Sigmoid colon (tissue), 6 donors: ENCODE measurements at regions not wholly inside any gene's neighbourhood (a gene's known extent, or its start where the extent isn't known, plus 50 kb on each side); places are given as distances from the start of the nearest gene placed in this dataset.
A peak's percentile ranks its signal among the peaks of the same experiment; 100 is the strongest.

Experiments used
- DNase-seq: peaks from one replicate; pipeline ENCODE4 v3.0.0-alpha.2; 2019
- H3K27ac ChIP-seq, 4 donors: fragments of 200-600 bp; sonication (generic); one replicate each; pipeline ENCODE4 v1.5.1; 2016 to 2019; ENCODE audit warnings: mild to moderate bottlenecking in 1 of 4
- H3K27me3 ChIP-seq, 3 donors: fragments of 200-600 bp; sonication (generic); one replicate each; pipeline ENCODE4 v1.5.1; 2019; ENCODE audit warnings: mild to moderate bottlenecking in 1 of 3
- H3K36me3 ChIP-seq, 4 donors: fragments of 200-600 bp; sonication (generic); one replicate each; pipeline ENCODE4 v1.5.1; 2016 to 2019
- H3K4me1 ChIP-seq, 4 donors: fragments of 200-600 bp; sonication (generic); one replicate each; pipeline ENCODE4 v1.5.1; 2017 to 2019
- H3K4me3 ChIP-seq, 4 donors: fragments of 200-600 bp; sonication (generic); one replicate each; pipeline ENCODE4 v1.5.1; 2017 to 2019; ENCODE audit warnings: mild to moderate bottlenecking in 2 of 4, moderate library complexity in 1 of 4
- H3K9me3 ChIP-seq, 4 donors: fragments of 200-600 bp in 3 of 4; sonication (generic) in 3 of 4; one replicate each; pipeline versions ENCODE4 v1.5.1 to v1.6.1; 2013 to 2019
- EP300 ChIP-seq, 4 donors: sonication (generic); formaldehyde crosslinking; IDR thresholded peaks; one replicate each; pipeline ENCODE4 v1.6.1; 2017; ENCODE audit warnings: antibody characterized with exemption in 4 of 4
- POLR2A ChIP-seq, 2 donors: fragments of 450-650 bp; IDR thresholded peaks; one replicate each; pipeline ENCODE4 v1.6.1; 2016; ENCODE audit warnings: antibody characterized with exemption in 2 of 2, mild to moderate bottlenecking in 2 of 2, moderate library complexity in 2 of 2
- POLR2AphosphoS5 ChIP-seq, 4 donors: sonication (generic); formaldehyde crosslinking; IDR thresholded peaks; one replicate each; pipeline ENCODE4 v1.6.1; 2017; ENCODE audit warnings: antibody characterized with exemption in 4 of 4
- WGBS, 2 donors: extraction: QIAGEN DNeasy Blood & Tissue Kit; methylation state at CpG; one replicate each; pipeline ENCODE4 v1.1.7; 2013; 5-methylcytosine and 5-hydroxymethylcytosine counted together
- intact Hi-C: fragments of 100-400 bp; cut with DNase I; formaldehyde crosslinking; loops from one replicate; pipeline ENCODE4 v1.15.1; 2023
- TF ChIP-seq, protein P1 (sequence below), 4 experiments: fragments of 450-650 bp in 3 of 4; fragments of 200-600 bp in 1 of 4; IDR thresholded peaks; one replicate each; pipeline ENCODE4 v1.5.1; 2016 to 2019; ENCODE audit warnings: antibody characterized with exemption in 4 of 4, mild to moderate bottlenecking in 3 of 4, moderate library complexity in 2 of 4
- donor health status: healthy with polysubstance abuse.
- donor health status: healthy.

DNA sequence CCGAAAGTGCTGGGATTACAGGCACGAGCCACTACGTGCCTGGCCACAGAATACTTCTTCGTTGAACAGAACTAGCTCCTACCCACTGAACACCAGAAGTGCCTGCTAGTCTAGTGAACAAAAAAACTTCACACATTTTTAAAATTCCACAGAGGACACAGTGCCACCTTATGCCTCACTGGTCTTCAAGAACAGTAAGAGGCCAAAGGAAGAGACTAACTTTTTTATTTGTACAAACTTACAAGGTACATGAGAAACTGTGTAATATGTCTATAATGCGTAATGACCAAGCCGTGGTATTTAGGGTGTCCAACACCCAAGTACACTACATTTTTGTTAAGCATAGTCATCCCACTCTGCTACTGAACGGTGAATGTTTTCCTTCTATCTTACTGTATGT lies 144.4 kb upstream of the PTER start:
- Histone ChIP-seq H3K9me3 (no peaks in the 10 kb centered on the region), H3K4me3 (no peak overlapping the region), H3K27ac (no peak overlapping the region), H3K36me3 (no peaks in the 10 kb centered on the region), H3K4me1 (no peaks in the 10 kb centered on the region), H3K27me3 (no peaks in the 10 kb centered on the region)
- WGBS, 2 donors = 83 to 91% methylated on average over 7 of the region's 7 CpGs
- intact Hi-C loops = no loop called here
- DNase-seq = no peak
- TF ChIP-seq, protein P1, sequence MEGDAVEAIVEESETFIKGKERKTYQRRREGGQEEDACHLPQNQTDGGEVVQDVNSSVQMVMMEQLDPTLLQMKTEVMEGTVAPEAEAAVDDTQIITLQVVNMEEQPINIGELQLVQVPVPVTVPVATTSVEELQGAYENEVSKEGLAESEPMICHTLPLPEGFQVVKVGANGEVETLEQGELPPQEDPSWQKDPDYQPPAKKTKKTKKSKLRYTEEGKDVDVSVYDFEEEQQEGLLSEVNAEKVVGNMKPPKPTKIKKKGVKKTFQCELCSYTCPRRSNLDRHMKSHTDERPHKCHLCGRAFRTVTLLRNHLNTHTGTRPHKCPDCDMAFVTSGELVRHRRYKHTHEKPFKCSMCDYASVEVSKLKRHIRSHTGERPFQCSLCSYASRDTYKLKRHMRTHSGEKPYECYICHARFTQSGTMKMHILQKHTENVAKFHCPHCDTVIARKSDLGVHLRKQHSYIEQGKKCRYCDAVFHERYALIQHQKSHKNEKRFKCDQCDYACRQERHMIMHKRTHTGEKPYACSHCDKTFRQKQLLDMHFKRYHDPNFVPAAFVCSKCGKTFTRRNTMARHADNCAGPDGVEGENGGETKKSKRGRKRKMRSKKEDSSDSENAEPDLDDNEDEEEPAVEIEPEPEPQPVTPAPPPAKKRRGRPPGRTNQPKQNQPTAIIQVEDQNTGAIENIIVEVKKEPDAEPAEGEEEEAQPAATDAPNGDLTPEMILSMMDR (IDR thresholded peaks at IDR 0.05) = no peak
- TF ChIP-seq POLR2A (IDR thresholded peaks at IDR 0.05) (no peak), POLR2AphosphoS5 (IDR thresholded peaks at IDR 0.05) (no peak), EP300 (IDR thresholded peaks at IDR 0.05) (no peak)

DNA sequence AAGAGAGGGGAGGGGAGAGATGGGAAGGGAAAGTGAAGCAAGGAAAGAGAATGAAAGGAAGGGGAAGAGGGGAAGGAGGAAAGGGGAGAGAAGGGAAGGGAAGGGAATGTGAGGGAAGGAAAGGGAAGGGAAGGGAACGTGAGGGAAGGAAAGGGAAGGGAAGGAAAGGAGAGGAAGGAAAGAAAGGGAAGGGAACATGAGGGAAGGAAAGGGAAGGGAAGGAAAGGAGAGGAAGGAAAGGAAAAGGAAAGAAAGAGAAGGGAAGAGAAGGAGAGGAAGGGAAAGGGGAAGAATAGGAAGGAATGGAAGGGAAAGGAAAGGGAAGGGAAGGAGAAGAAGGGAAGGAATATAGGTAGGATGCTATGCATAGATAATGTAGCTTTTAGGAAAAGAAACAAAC lies 139.7 kb upstream of the PTER start:
- Histone ChIP-seq H3K27me3 (no peaks in the 10 kb centered on the region), H3K4me1 (no peaks in the 10 kb centered on the region), H3K9me3 (no peaks in the 10 kb centered on the region), H3K27ac (no peak overlapping the region), H3K4me3 (no peak overlapping the region), H3K36me3 (no peaks in the 10 kb centered on the region)
- intact Hi-C loops = no loop called here
- TF ChIP-seq POLR2AphosphoS5 (IDR thresholded peaks at IDR 0.05) (no peak), EP300 (IDR thresholded peaks at IDR 0.05) (no peak), POLR2A (IDR thresholded peaks at IDR 0.05) (no peak)
- TF ChIP-seq, protein P1 (IDR thresholded peaks at IDR 0.05) = no peak
- DNase-seq = no peak
- 54 to 66% methylated on average over 1 of the region's 1 CpG for WGBS, 2 donors

DNA sequence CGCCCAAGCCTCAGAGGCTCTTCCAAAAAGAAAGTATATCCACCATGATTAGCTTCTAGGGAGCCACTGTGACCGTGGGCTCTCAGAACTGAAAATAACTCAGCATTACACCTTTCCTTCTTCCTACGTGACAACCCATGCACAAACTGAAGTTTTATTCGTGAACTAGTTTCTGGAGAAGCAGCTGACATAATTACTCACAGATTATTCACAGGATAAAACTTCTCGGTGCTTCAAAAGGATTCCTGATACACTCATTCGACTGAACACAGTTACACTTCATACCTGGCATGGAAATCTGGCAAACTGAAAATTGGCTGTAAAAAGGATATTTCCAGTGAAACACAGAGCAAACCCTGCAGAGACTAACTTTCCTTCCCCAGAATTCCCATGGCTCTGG lies 139.2 kb upstream of the PTER start:
- Histone ChIP-seq H3K4me3 (no peak overlapping the region), H3K27ac (no peak overlapping the region), H3K36me3 (no peaks in the 10 kb centered on the region), H3K4me1 (no peaks in the 10 kb centered on the region), H3K27me3 (no peaks in the 10 kb centered on the region), H3K9me3 (no peaks in the 10 kb centered on the region)
- intact Hi-C loops = no loop called here
- no peak for DNase-seq
- TF ChIP-seq POLR2A (IDR thresholded peaks at IDR 0.05) = no peak
- TF ChIP-seq, protein P1 (IDR thresholded peaks at IDR 0.05) = no peak
- TF ChIP-seq EP300 (IDR thresholded peaks at IDR 0.05) = no peak
- TF ChIP-seq POLR2AphosphoS5 (IDR thresholded peaks at IDR 0.05) = no peak
- WGBS, 2 donors = 76 to 83% methylated on average over 6 of the region's 6 CpGs

DNA sequence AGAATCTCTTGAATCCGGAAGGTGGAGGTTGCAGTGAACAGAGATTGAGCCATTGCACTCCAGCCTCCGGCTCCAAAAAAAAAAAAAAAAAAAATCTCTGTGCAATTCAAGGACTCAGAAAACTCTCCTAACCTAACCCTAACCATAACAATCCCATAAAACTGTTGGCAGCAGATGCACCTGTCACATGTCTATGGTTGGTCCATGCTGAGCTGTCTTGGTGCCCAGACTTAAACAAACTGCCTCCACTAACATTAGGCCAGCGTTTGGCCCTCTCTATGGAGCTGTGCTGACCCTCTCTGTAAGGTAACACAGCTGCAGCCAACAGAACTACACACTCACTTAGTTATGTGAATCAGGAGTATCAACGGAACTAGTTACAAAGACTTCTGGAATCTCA lies 132.5 kb upstream of the PTER start:
- no peak overlapping the region for H3K4me3 ChIP-seq
- no peaks in the 10 kb centered on the region for H3K27me3 ChIP-seq
- intact Hi-C loops = loop anchor here (5.0 kb wide), 1 partner anchor 133 kb away; the partner anchor contains the start of gene PTER
- no peak overlapping the region for H3K27ac ChIP-seq
- no peaks in the 10 kb centered on the region for H3K36me3 ChIP-seq
- peaks cover 0 to 8% (median 3%) of the 10 kb centered on the region in 4 donors for H3K4me1 ChIP-seq
- whole genome bisulfite sequencing, 2 donors = 63 to 86% methylated on average over 4 of the region's 4 CpGs
- peaks cover 0 to 3% (median 0%) of the 10 kb centered on the region in 4 donors for H3K9me3 ChIP-seq
- peak; percentile 81 for DNase-seq
- TF ChIP-seq POLR2A (IDR thresholded peaks at IDR 0.05) = no peak
- peak; percentile 6 to 63 (median 50) for TF ChIP-seq POLR2AphosphoS5 (IDR thresholded peaks at IDR 0.05)

DNA sequence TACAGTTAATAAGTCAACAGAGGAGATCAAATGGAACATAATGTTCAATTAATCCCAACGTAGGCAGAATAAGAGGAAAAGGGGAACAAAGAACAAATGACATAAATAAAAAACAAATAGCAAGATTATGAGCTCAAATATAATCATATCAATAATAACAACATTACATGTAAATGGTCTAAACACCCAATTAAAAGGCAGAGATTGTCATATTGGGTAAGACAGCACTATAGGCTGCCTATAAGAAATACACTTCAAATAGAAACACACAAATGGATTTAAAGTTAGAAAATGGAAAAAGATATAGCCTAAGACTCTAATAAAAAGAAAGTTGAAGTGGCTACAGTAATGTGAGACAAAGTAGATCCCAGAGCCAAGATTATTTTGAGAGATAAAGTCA lies 126.4 kb upstream of the PTER start:
- DNase-seq = no peak
- Histone ChIP-seq H3K27me3 (no peaks in the 10 kb centered on the region), H3K4me1 (no peaks in the 10 kb centered on the region), H3K4me3 (no peak overlapping the region), H3K36me3 (no peaks in the 10 kb centered on the region), H3K9me3 (peaks cover 0 to 3% (median 0%) of the 10 kb centered on the region in 4 donors), H3K27ac (no peak overlapping the region)
- 28 to 73% methylated on average over 1 of the region's 1 CpG for WGBS, 2 donors
- intact Hi-C loops = no loop called here
- no peak for TF ChIP-seq EP300 (IDR thresholded peaks at IDR 0.05)
- TF ChIP-seq, protein P1 (IDR thresholded peaks at IDR 0.05) = no peak
- no peak for TF ChIP-seq POLR2AphosphoS5 (IDR thresholded peaks at IDR 0.05)
- TF ChIP-seq POLR2A (IDR thresholded peaks at IDR 0.05) = no peak
